WTC11 (cell line): ENCODE measurements at regions not wholly inside any gene's neighbourhood (a gene's known extent, or its start where the extent isn't known, plus 50 kb on each side); places are given as distances from the start of the nearest gene placed in this dataset.
"Not testable (repeated sequence)": the region's sequence is repeated elsewhere in the genome, so short reads cannot be mapped to it uniquely, and the experiment has no call there.

Experiments
- FOXP1 ChIP-seq: sonication (generic); formaldehyde crosslinking; IDR thresholded peaks from 2 replicates; pipeline ENCODE4 v1.8.0; 2022; ENCODE audit warnings: missing genetic modification reagents, mild to moderate bottlenecking, moderate library complexity, borderline replicate concordance
- PRDM15 ChIP-seq: sonication (generic); formaldehyde crosslinking; IDR thresholded peaks from 2 replicates; pipeline ENCODE4 v1.8.0; 2022; ENCODE audit warnings: missing genetic modification reagents
- PREB ChIP-seq: sonication (generic); formaldehyde crosslinking; IDR thresholded peaks from 2 replicates; pipeline ENCODE4 v1.8.1; 2022; ENCODE audit warnings: mild to moderate bottlenecking, missing genetic modification reagents, moderate library complexity, borderline replicate concordance
- TEAD4 ChIP-seq: sonication (generic); formaldehyde crosslinking; IDR thresholded peaks from 2 replicates; pipeline ENCODE4 v1.8.0; 2022; ENCODE audit warnings: mild to moderate bottlenecking, missing genetic modification reagents
- ZNF121 ChIP-seq: sonication (generic); formaldehyde crosslinking; IDR thresholded peaks from 2 replicates; pipeline ENCODE4 v1.8.0; 2023; ENCODE audit warnings: missing genetic modification reagents
- ZNF423 ChIP-seq: fragments of 250-450 bp; sonication (Bioruptor Pico); IDR thresholded peaks from 2 replicates; pipeline ENCODE4 v2.1.2; 2022; ENCODE audit warnings: mild to moderate bottlenecking, moderate library complexity
- TF ChIP-seq, protein P1 (sequence below): sonication (generic); formaldehyde crosslinking; IDR thresholded peaks from 2 replicates; pipeline ENCODE4 v1.8.1; 2022; ENCODE audit warnings: mild to moderate bottlenecking, moderate library complexity, missing genetic modification reagents
- TF ChIP-seq, protein P2 (sequence below): fragments of 250-450 bp; sonication (Bioruptor Pico); IDR thresholded peaks from 2 replicates; pipeline ENCODE4 v2.1.2; 2022; ENCODE audit warnings: mild to moderate bottlenecking, moderate library complexity
- TF ChIP-seq, protein P3 (sequence below): fragments of 200-600 bp; IDR thresholded peaks from 2 replicates; pipeline ENCODE4 v1.8.0; 2022; ENCODE audit warnings: antibody characterized with exemption

GRCh38 chr20:30959208-30959607 lies 298.3 kb upstream of the DEFB115 start:
- not testable (repeated sequence) for TF ChIP-seq TEAD4 (CRISPR knock-in tag); PREB (CRISPR knock-in tag); FOXP1; PRDM15; ZNF423 (CRISPR knock-in tag); ZNF121
- TF ChIP-seq, protein P1, sequence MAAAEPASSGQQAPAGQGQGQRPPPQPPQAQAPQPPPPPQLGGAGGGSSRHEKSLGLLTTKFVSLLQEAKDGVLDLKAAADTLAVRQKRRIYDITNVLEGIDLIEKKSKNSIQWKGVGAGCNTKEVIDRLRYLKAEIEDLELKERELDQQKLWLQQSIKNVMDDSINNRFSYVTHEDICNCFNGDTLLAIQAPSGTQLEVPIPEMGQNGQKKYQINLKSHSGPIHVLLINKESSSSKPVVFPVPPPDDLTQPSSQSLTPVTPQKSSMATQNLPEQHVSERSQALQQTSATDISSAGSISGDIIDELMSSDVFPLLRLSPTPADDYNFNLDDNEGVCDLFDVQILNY (CRISPR knock-in tag): not testable (repeated sequence)
- TF ChIP-seq, protein P2, sequence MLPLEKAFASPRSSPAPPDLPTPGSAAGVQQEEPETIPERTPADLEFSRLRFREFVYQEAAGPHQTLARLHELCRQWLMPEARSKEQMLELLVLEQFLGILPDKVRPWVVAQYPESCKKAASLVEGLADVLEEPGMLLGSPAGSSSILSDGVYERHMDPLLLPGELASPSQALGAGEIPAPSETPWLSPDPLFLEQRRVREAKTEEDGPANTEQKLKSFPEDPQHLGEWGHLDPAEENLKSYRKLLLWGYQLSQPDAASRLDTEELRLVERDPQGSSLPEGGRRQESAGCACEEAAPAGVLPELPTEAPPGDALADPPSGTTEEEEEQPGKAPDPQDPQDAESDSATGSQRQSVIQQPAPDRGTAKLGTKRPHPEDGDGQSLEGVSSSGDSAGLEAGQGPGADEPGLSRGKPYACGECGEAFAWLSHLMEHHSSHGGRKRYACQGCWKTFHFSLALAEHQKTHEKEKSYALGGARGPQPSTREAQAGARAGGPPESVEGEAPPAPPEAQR (CRISPR knock-in tag): not testable (repeated sequence)
- TF ChIP-seq, protein P3, sequence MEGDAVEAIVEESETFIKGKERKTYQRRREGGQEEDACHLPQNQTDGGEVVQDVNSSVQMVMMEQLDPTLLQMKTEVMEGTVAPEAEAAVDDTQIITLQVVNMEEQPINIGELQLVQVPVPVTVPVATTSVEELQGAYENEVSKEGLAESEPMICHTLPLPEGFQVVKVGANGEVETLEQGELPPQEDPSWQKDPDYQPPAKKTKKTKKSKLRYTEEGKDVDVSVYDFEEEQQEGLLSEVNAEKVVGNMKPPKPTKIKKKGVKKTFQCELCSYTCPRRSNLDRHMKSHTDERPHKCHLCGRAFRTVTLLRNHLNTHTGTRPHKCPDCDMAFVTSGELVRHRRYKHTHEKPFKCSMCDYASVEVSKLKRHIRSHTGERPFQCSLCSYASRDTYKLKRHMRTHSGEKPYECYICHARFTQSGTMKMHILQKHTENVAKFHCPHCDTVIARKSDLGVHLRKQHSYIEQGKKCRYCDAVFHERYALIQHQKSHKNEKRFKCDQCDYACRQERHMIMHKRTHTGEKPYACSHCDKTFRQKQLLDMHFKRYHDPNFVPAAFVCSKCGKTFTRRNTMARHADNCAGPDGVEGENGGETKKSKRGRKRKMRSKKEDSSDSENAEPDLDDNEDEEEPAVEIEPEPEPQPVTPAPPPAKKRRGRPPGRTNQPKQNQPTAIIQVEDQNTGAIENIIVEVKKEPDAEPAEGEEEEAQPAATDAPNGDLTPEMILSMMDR: not testable (repeated sequence)
